Keratinocyte (primary cell): ENCODE measurements at regions not wholly inside any gene's neighbourhood (a gene's known extent, or its start where the extent isn't known, plus 50 kb on each side); places are given as distances from the start of the nearest gene placed in this dataset.

ENCODE experiments used
- DNase-seq: peaks from one replicate; pipeline ENCODE4 v3.0.0-alpha.2; 2011; ENCODE audit warnings: low read depth, missing footprints, low spot score
- FAIRE-seq: peaks from 2 replicates; lab custom pipeline; 2011; peaks lifted over from hg19 to GRCh38; lab: Jason Lieb, UNC
- H2AFZ ChIP-seq: 2 replicates; pipeline ENCODE4 v1.6.0; 2012; ENCODE audit warnings: low read length, control low read depth, inconsistent platforms; ENCODE audit not compliant: control insufficient read depth
- H3K27ac ChIP-seq: 2 replicates; pipeline ENCODE4 v1.5.1; 2011; ENCODE audit warnings: low read length; ENCODE audit not compliant: control insufficient read depth, insufficient read depth
- H3K27me3 ChIP-seq: 3 replicates; pipeline ENCODE4 v1.6.0; 2011; ENCODE audit warnings: low read length; ENCODE audit not compliant: control insufficient read depth, insufficient read depth; ENCODE audit errors: extremely low read depth
- H3K36me3 ChIP-seq, 2 experiments: 2 replicates in 1 of 2; 3 replicates in 1 of 2; pipeline ENCODE4 v1.5.1; 2011; ENCODE audit warnings: low read length in 2 of 2, mild to moderate bottlenecking in 1 of 2; ENCODE audit not compliant: control insufficient read depth in 2 of 2, insufficient read depth in 2 of 2; ENCODE audit errors: extremely low read depth in 1 of 2
- H3K4me1 ChIP-seq: 3 replicates; pipeline ENCODE4 v1.5.1; 2011; ENCODE audit warnings: low read length; ENCODE audit not compliant: control insufficient read depth, insufficient read depth; ENCODE audit errors: extremely low read depth
- H3K4me2 ChIP-seq: 3 replicates; pipeline ENCODE4 v1.6.0; 2011; ENCODE audit warnings: low read depth, low read length; ENCODE audit not compliant: control insufficient read depth, insufficient read depth; ENCODE audit errors: extremely low read depth
- H3K4me3 ChIP-seq, 3 experiments: fragments of 200-600 bp in 1 of 3; sonication (generic) in 1 of 3; 2 replicates in 2 of 3; 3 replicates in 1 of 3; pipeline ENCODE4 v1.5.1; 2011 to 2016; ENCODE audit warnings: low read length in 3 of 3, mild to moderate bottlenecking in 3 of 3, control low read depth in 2 of 3, inconsistent platforms in 1 of 3, low read depth in 1 of 3, mixed read lengths in 1 of 3, mixed run types in 1 of 3, moderate library complexity in 1 of 3; ENCODE audit not compliant: control insufficient read depth in 2 of 3, insufficient read depth in 2 of 3; ENCODE audit errors: extremely low read depth in 1 of 3
- H3K79me2 ChIP-seq: 2 replicates; pipeline ENCODE4 v1.6.0; 2012; ENCODE audit warnings: low read length; ENCODE audit not compliant: control insufficient read depth, insufficient read depth
- H3K9ac ChIP-seq: 3 replicates; pipeline ENCODE4 v1.6.0; 2011; ENCODE audit warnings: low read length; ENCODE audit not compliant: control insufficient read depth, insufficient read depth; ENCODE audit errors: extremely low read depth
- H3K9me1 ChIP-seq: 3 replicates; pipeline ENCODE4 v1.6.0; 2011; ENCODE audit warnings: low read length; ENCODE audit not compliant: control insufficient read depth, insufficient read depth; ENCODE audit errors: extremely low read depth
- H3K9me3 ChIP-seq: 2 replicates; pipeline ENCODE4 v1.5.1; 2012; ENCODE audit warnings: low read depth, low read length; ENCODE audit not compliant: control insufficient read depth
- H4K20me1 ChIP-seq: 3 replicates; pipeline ENCODE4 v1.6.0; 2011; ENCODE audit warnings: low read length; ENCODE audit not compliant: control insufficient read depth, insufficient read depth; ENCODE audit errors: extremely low read depth
- CTCF ChIP-seq, 3 experiments: IDR thresholded peaks in 1 of 3; conservative IDR thresholded peaks in 1 of 3; optimal IDR thresholded peaks in 1 of 3; 2 replicates in 2 of 3; 3 replicates in 1 of 3; pipeline versions ENCODE3 to v1.5.1; 2011; ENCODE audit warnings: low read length in 3 of 3, mild to moderate bottlenecking in 3 of 3, moderate library complexity in 2 of 3, control low read depth in 1 of 3, inconsistent platforms in 1 of 3; ENCODE audit not compliant: insufficient read depth in 2 of 3; ENCODE audit errors: extremely low read depth in 1 of 3
- EZH2 ChIP-seq: IDR thresholded peaks from one replicate; pipeline ENCODE4 v1.6.1; 2012; ENCODE audit warnings: inconsistent platforms, mild to moderate bottlenecking, low read length, moderate library complexity
- dilution Hi-C: fragments of 300-500 bp; cut with MboI; formaldehyde crosslinking; loops from one replicate; pipeline ENCODE4 v1.7.0; 2020; ENCODE audit warnings: low sequenced_read_pairs; ENCODE audit not compliant: extremely low pct_ligation_motif_present

GRCh38 chr14:37842106-37842505 lies 246.7 kb downstream of the TTC6 start:
- no peak overlapping the region for H2AFZ ChIP-seq
- no peak overlapping the region for H3K4me3 ChIP-seq
- no peaks in the 10 kb centered on the region for H3K4me1 ChIP-seq
- DNase-seq, result no peak
- no peaks in the 10 kb centered on the region for H3K27me3 ChIP-seq
- dilution Hi-C loops, result no loop called here
- no peaks in the 10 kb centered on the region for H3K79me2 ChIP-seq
- no peaks in the 10 kb centered on the region for H3K9me3 ChIP-seq
- H3K36me3 ChIP-seq, result no peaks in the 10 kb centered on the region
- FAIRE-seq, result no peak
- H3K9ac ChIP-seq, result no peak overlapping the region
- H3K27ac ChIP-seq, result no peak overlapping the region
- H4K20me1 ChIP-seq, result no peaks in the 10 kb centered on the region
- H3K9me1 ChIP-seq, result no peaks in the 10 kb centered on the region
- no peak for TF ChIP-seq CTCF (optimal IDR thresholded peaks at IDR 0.05 in 1 of 3, IDR thresholded peaks at IDR 0.05 in 1 of 3, conservative IDR thresholded peaks at IDR 0.05 in 1 of 3; ENCODE audit: extremely low read depth in 1 of 3, insufficient read depth in 2 of 3, low read length in 3 of 3)
- TF ChIP-seq EZH2, result no peak
- no peak overlapping the region for H3K4me2 ChIP-seq

- H3K36me3 ChIP-seq, result no peaks in the 10 kb centered on the region
- H3K4me2 ChIP-seq, result no peak overlapping the region
- dilution Hi-C loops, result no loop called here
- no peaks in the 10 kb centered on the region for H3K27me3 ChIP-seq
- no peak overlapping the region for H3K4me3 ChIP-seq
- no peak overlapping the region for H3K27ac ChIP-seq
- H3K9me1 ChIP-seq, result no peaks in the 10 kb centered on the region
- no peak for DNase-seq
- no peaks in the 10 kb centered on the region for H3K9me3 ChIP-seq
- H3K4me1 ChIP-seq, result no peaks in the 10 kb centered on the region
- no peak for FAIRE-seq
- H4K20me1 ChIP-seq, result no peaks in the 10 kb centered on the region
- no peak for TF ChIP-seq EZH2
- no peak for TF ChIP-seq CTCF (optimal IDR thresholded peaks at IDR 0.05 in 1 of 3, IDR thresholded peaks at IDR 0.05 in 1 of 3, conservative IDR thresholded peaks at IDR 0.05 in 1 of 3; ENCODE audit: extremely low read depth in 1 of 3, insufficient read depth in 2 of 3, low read length in 3 of 3)
- no peak overlapping the region for H2AFZ ChIP-seq
- no peak overlapping the region for H3K9ac ChIP-seq
- no peaks in the 10 kb centered on the region for H3K79me2 ChIP-seq
These were observed 248.7 kb downstream of the TTC6 start for GRCh38 chr14:37843954-37844607.
